Skin epidermis (tissue), 12 donors: ENCODE measurements at regions not wholly inside any gene's neighbourhood (a gene's known extent, or its start where the extent isn't known, plus 50 kb on each side); places are given as distances from the start of the nearest gene placed in this dataset.

Experiments
- H3K27ac ChIP-seq, 21 experiments: fragments of 200-600 bp; sonication (generic) in 11 of 21; one replicate each; pipeline ENCODE4 v1.5.0; 2020; ENCODE audit warnings: mild to moderate bottlenecking in 3 of 21, inconsistent platforms in 2 of 21, moderate library complexity in 2 of 21
- H3K4me3 ChIP-seq, 7 experiments: fragments of 200-600 bp; sonication (generic) in 2 of 7; one replicate each; pipeline ENCODE4 v1.5.0; 2020; ENCODE audit warnings: inconsistent platforms in 2 of 7, mild to moderate bottlenecking in 2 of 7, moderate library complexity in 1 of 7

GRCh38 chr21:28793043-28793442 is 199.6 kb downstream of the LTN1 start:
- Histone ChIP-seq H3K27ac (no peak overlapping the region), H3K4me3 (no peak overlapping the region)

- Histone ChIP-seq H3K27ac (no peak overlapping the region), H3K4me3 (no peak overlapping the region)
These were observed 200.9 kb downstream of the LTN1 start for GRCh38 chr21:28791595-28792282.

GRCh38 chr21:28790335-28790734 is 202.3 kb downstream of the LTN1 start:
- no peak overlapping the region for H3K4me3 ChIP-seq
- no peak overlapping the region for H3K27ac ChIP-seq

- H3K27ac ChIP-seq, result no peak overlapping the region
- H3K4me3 ChIP-seq, result no peak overlapping the region
These were observed 203.2 kb downstream of the LTN1 start for GRCh38 chr21:28789523-28789922.

GRCh38 chr21:28788030-28788429 is 204.6 kb downstream of the LTN1 start:
- Histone ChIP-seq H3K4me3 (no peak overlapping the region), H3K27ac (no peak overlapping the region)

GRCh38 chr21:28783641-28784185 is 209.0 kb downstream of the LTN1 start:
- H3K27ac ChIP-seq, result no peak overlapping the region
- H3K4me3 ChIP-seq, result no peak overlapping the region

- H3K27ac ChIP-seq, result no peak overlapping the region
These were observed 210.9 kb downstream of the LTN1 start for GRCh38 chr21:28781602-28782276.

GRCh38 chr21:28779914-28780313 is 212.8 kb downstream of the LTN1 start:
- H3K27ac ChIP-seq, result no peak overlapping the region

More at GRCh38 chr21:28781602-28782276, 210.9 kb downstream of the LTN1 start:
- H3K4me3 ChIP-seq, result no peak overlapping the region

GRCh38 chr21:28776251-28776650 is 216.4 kb downstream of the LTN1 start:
- Histone ChIP-seq H3K4me3 (no peak overlapping the region), H3K27ac (no peak overlapping the region)

More at GRCh38 chr21:28779914-28780313, 212.8 kb downstream of the LTN1 start:
- H3K4me3 ChIP-seq, result no peak overlapping the region

GRCh38 chr21:28775071-28775470 is 217.6 kb downstream of the LTN1 start:
- Histone ChIP-seq H3K27ac (no peak overlapping the region), H3K4me3 (no peak overlapping the region)

GRCh38 chr21:28773036-28773435 is 219.6 kb downstream of the LTN1 start:
- Histone ChIP-seq H3K27ac (no peak overlapping the region), H3K4me3 (no peak overlapping the region)

- Histone ChIP-seq H3K27ac (peak overlapping the region in 1 of 21 experiments; percentile 50), H3K4me3 (no peak overlapping the region)
These were observed 220.7 kb downstream of the LTN1 start for GRCh38 chr21:28771790-28772501.

GRCh38 chr21:28770867-28771661 is 221.6 kb downstream of the LTN1 start:
- Histone ChIP-seq H3K27ac (peak overlapping the region in 1 of 21 experiments; percentile 50), H3K4me3 (no peak overlapping the region)

- Histone ChIP-seq H3K4me3 (no peak overlapping the region), H3K27ac (peak overlapping the region in 1 of 21 experiments; percentile 22)
These were observed 223.0 kb downstream of the LTN1 start for GRCh38 chr21:28769683-28770082.

- H3K27ac ChIP-seq, result no peak overlapping the region
- H3K4me3 ChIP-seq, result no peak overlapping the region
These were observed 223.9 kb downstream of the LTN1 start for GRCh38 chr21:28768753-28769152.

- H3K4me3 ChIP-seq, result no peak overlapping the region
- no peak overlapping the region for H3K27ac ChIP-seq
These were observed 225.2 kb downstream of the LTN1 start for GRCh38 chr21:28767523-28767922.

GRCh38 chr21:28763809-28764418 is 228.8 kb downstream of the LTN1 start:
- no peak overlapping the region for H3K27ac ChIP-seq
- no peak overlapping the region for H3K4me3 ChIP-seq

- Histone ChIP-seq H3K4me3 (no peak overlapping the region), H3K27ac (peak overlapping the region in 2 of 21 experiments; percentile 29 to 48)
These were observed 230.3 kb downstream of the LTN1 start for GRCh38 chr21:28762357-28762735.

- Histone ChIP-seq H3K4me3 (no peak overlapping the region), H3K27ac (peak overlapping the region in 2 of 21 experiments; percentile 45 to 48)
These were observed 230.9 kb downstream of the LTN1 start for GRCh38 chr21:28761674-28762356.
